Breast epithelium (tissue), 4 donors: ENCODE measurements at regions not wholly inside any gene's neighbourhood (a gene's known extent, or its start where the extent isn't known, plus 50 kb on each side); places are given as distances from the start of the nearest gene placed in this dataset.

Experiments used
- DNase-seq, 2 donors: peaks; one replicate each; pipeline ENCODE4 v3.0.0-alpha.2; 2019; ENCODE audit warnings: low spot score in 2 of 2
- H3K27ac ChIP-seq, 2 donors: fragments of 200-600 bp; sonication (generic) in 1 of 2; one replicate each; pipeline ENCODE4 v1.5.1; 2016 to 2019; ENCODE audit warnings: mild to moderate bottlenecking in 1 of 2
- H3K27me3 ChIP-seq, 2 donors: fragments of 200-600 bp; sonication (generic) in 1 of 2; one replicate each; pipeline versions ENCODE4 v1.5.1 to v1.6.0; 2017 to 2019; ENCODE audit warnings: control low read depth in 1 of 2, mild to moderate bottlenecking in 1 of 2
- H3K36me3 ChIP-seq: fragments of 200-600 bp; one replicate; pipeline ENCODE4 v1.5.1; 2019
- H3K4me1 ChIP-seq, 2 donors: fragments of 200-600 bp; sonication (generic); one replicate each; pipeline ENCODE4 v1.5.1; 2016 to 2019; ENCODE audit warnings: control low read depth in 1 of 2
- H3K4me3 ChIP-seq, 3 donors: fragments of 200-600 bp; sonication (generic); 1 replicate in 2 of 3; 2 replicates in 1 of 3; pipeline ENCODE4 v1.5.1; 2016 to 2019; ENCODE audit warnings: mild to moderate bottlenecking in 3 of 3, moderate library complexity in 2 of 3
- H3K9me3 ChIP-seq, 2 donors: fragments of 200-600 bp; sonication (generic) in 1 of 2; one replicate each; pipeline ENCODE4 v1.5.1; 2016 to 2019; ENCODE audit warnings: control low read depth in 1 of 2
- POLR2A ChIP-seq: fragments of 450-650 bp; IDR thresholded peaks from one replicate; pipeline ENCODE4 v1.6.1; 2016; ENCODE audit warnings: antibody characterized with exemption, mild to moderate bottlenecking, moderate library complexity
- POLR2AphosphoS5 ChIP-seq, 3 donors: sonication (generic); formaldehyde crosslinking; IDR thresholded peaks; one replicate each; pipeline ENCODE4 v1.6.1; 2017; ENCODE audit warnings: antibody characterized with exemption in 3 of 3
- intact Hi-C: fragments of 100-400 bp; cut with DNase I; formaldehyde crosslinking; loops from one replicate; pipeline ENCODE4 v1.15.1; 2023; ENCODE audit warnings: low total_unique reads
- TF ChIP-seq, protein P1 (sequence below), 3 donors: fragments of 450-650 bp; IDR thresholded peaks; one replicate each; pipeline ENCODE4 v1.5.1; 2016 to 2017; ENCODE audit warnings: antibody characterized with exemption in 3 of 3, mild to moderate bottlenecking in 3 of 3, moderate library complexity in 3 of 3

DNA sequence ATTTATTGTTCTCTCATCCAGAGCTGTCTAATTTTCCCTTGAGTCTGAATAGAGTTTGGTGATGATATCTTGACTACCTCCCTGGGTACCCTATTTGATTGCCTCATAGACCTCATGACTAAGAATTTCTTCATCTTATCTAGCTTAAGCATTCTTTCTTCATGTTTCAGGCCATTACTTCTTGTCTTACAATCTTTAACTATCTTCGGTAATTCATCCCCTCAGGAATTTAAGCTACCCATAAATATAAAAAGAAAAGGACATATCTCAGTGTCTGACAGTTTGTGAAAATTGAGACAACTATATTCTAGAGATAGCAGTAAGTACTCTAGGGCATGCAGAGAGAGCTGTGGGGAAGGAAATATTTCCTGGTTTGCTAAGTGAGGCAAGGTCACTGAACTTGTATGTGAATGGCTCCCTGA is 466.1 kb upstream of the GRID2 start:
- no peak for DNase-seq
- intact Hi-C loops = no loop called here
- no peak for TF ChIP-seq POLR2A

DNA sequence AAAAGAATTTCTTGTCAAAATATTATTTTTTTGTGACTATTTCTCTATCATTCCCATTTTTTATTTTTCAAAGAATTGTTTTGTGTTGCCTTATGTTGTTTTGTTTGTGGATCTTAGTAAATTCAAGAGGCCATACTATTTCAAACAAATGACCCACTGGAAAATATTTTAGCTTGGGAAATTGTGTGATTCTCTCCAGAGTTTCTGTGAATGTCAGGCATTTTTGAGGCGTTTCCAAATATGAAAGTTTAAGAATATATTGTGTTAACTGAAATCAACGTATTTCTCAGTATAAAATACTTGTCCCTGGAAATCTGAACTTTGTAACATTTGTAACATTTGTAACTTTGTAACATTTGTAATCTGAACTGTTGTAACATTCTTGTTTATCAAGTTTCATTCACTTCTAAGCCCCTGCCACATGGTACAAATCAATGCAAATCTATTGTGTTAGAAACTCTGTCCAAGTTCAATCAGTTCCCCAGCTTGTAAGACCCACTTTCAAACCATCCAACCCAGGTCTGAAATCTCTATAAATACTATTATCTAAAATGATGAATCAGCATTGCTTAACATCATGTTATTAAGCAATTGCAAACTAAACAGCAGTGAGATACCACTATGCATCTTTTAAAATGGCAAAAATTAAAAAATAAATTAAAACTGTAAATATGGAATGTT is 465.4 kb upstream of the GRID2 start:
- intact Hi-C loops = no loop called here
- Histone ChIP-seq H3K4me1 (no peaks in the 10 kb centered on the region), H3K9me3 (peaks cover 12 to 16% of the 10 kb centered on the region in 2 donors), H3K4me3 (no peak overlapping the region), H3K36me3 (no peaks in the 10 kb centered on the region), H3K27ac (no peak overlapping the region), H3K27me3 (no peaks in the 10 kb centered on the region)
- DNase-seq = no peak
- TF ChIP-seq, protein P1, sequence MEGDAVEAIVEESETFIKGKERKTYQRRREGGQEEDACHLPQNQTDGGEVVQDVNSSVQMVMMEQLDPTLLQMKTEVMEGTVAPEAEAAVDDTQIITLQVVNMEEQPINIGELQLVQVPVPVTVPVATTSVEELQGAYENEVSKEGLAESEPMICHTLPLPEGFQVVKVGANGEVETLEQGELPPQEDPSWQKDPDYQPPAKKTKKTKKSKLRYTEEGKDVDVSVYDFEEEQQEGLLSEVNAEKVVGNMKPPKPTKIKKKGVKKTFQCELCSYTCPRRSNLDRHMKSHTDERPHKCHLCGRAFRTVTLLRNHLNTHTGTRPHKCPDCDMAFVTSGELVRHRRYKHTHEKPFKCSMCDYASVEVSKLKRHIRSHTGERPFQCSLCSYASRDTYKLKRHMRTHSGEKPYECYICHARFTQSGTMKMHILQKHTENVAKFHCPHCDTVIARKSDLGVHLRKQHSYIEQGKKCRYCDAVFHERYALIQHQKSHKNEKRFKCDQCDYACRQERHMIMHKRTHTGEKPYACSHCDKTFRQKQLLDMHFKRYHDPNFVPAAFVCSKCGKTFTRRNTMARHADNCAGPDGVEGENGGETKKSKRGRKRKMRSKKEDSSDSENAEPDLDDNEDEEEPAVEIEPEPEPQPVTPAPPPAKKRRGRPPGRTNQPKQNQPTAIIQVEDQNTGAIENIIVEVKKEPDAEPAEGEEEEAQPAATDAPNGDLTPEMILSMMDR (IDR thresholded peaks at IDR 0.05) = no peak
- TF ChIP-seq POLR2AphosphoS5 (IDR thresholded peaks at IDR 0.05) (no peak), POLR2A (no peak)

More for the DNA sequence above, 466.1 kb upstream of the GRID2 start:
- H3K4me1 ChIP-seq = no peaks in the 10 kb centered on the region
- no peak overlapping the region for H3K4me3 ChIP-seq
- peaks cover 12 to 23% of the 10 kb centered on the region in 2 donors for H3K9me3 ChIP-seq
- no peak overlapping the region for H3K27ac ChIP-seq
- H3K36me3 ChIP-seq = no peaks in the 10 kb centered on the region
- H3K27me3 ChIP-seq = no peaks in the 10 kb centered on the region

DNA sequence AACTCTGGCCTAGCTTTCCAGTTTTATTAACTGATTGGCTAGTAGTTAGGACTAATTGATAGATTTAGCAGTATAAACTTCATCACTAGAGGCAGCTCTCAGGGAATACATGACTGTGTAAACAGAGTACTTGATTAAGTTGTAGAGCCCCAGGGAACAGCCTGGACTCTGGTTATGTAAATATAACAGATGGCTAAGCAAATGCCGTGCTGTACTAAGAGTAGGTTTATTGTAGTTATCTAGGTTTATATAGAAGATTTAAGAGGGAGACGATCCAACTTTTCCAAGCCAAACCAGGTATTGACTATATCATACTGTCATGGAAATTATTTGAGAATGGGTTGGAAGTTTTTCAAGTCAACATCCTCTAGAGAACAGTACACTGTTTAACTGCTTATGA is 463.4 kb upstream of the GRID2 start:
- DNase-seq = no peak
- no peaks in the 10 kb centered on the region for H3K27me3 ChIP-seq
- no peaks in the 10 kb centered on the region for H3K4me1 ChIP-seq
- no peaks in the 10 kb centered on the region for H3K36me3 ChIP-seq
- H3K4me3 ChIP-seq = no peak overlapping the region
- no peak overlapping the region for H3K27ac ChIP-seq
- H3K9me3 ChIP-seq = no peaks in the 10 kb centered on the region
- TF ChIP-seq, protein P1 (IDR thresholded peaks at IDR 0.05) = no peak
- no peak for TF ChIP-seq POLR2AphosphoS5 (IDR thresholded peaks at IDR 0.05)
- no peak for TF ChIP-seq POLR2A
- intact Hi-C loops = no loop called here

DNA sequence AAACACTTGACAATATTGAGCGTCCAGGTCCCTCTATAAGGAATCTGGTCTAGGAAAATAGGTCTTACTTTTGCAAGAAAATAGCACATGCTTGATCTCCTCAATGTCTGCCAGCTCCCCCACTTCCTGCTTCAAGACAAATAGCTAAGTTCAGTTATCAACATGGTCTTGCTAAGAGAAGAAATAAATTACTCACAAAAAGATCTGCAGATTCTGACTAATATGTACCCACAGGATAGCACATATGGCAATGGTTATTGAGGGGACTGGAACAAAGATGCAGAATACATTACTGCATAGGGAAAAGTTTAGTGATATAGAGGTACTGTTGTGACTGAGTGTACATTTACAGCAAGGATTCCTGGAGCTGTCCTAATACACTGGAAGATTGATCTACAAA is 457.5 kb upstream of the GRID2 start:
- DNase-seq = no peak
- H3K27ac ChIP-seq = no peak overlapping the region
- intact Hi-C loops = no loop called here
- no peak overlapping the region for H3K4me3 ChIP-seq
- no peaks in the 10 kb centered on the region for H3K4me1 ChIP-seq
- no peaks in the 10 kb centered on the region for H3K36me3 ChIP-seq
- TF ChIP-seq POLR2AphosphoS5 (IDR thresholded peaks at IDR 0.05) = no peak
- TF ChIP-seq POLR2A = no peak
- TF ChIP-seq, protein P1 (IDR thresholded peaks at IDR 0.05) = no peak
- no peaks in the 10 kb centered on the region for H3K27me3 ChIP-seq
- no peaks in the 10 kb centered on the region for H3K9me3 ChIP-seq

DNA sequence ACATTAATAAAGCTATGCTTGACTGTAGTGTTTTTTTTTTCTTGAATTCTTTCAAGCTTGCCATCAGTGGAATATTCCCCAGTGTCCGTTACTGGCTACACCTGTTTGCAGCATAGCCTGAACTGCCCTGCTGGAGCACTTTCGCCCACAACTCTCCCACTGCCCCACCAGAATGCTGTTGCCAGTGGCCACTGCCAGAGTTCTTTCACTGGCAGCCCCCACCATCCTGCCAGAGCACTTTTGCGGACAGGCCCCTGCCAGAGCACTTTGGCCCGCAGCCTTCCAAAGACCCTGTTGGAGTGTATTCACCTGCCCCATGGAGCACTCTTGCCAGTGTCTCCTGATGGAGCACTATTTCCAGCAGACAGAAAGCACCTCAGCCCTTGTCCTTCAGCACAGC is 452.3 kb upstream of the GRID2 start:
- no peaks in the 10 kb centered on the region for H3K36me3 ChIP-seq
- H3K9me3 ChIP-seq = peaks cover 0 to 3% of the 10 kb centered on the region in 2 donors
- no peak overlapping the region for H3K27ac ChIP-seq
- H3K4me1 ChIP-seq = no peaks in the 10 kb centered on the region
- intact Hi-C loops = no loop called here
- TF ChIP-seq, protein P1 (IDR thresholded peaks at IDR 0.05) = no peak
- TF ChIP-seq POLR2AphosphoS5 (IDR thresholded peaks at IDR 0.05) (no peak), POLR2A (no peak)
- H3K27me3 ChIP-seq = no peaks in the 10 kb centered on the region
- no peak overlapping the region for H3K4me3 ChIP-seq
- DNase-seq = no peak
